Testis (tissue), 2 donors: ENCODE measurements at regions not wholly inside any gene's neighbourhood (a gene's known extent, or its start where the extent isn't known, plus 50 kb on each side); places are given as distances from the start of the nearest gene placed in this dataset.

Experiments used
- DNase-seq: peaks from one replicate; pipeline ENCODE4 v3.0.0-alpha.2; 2019
- H3K27ac ChIP-seq, 2 donors: fragments of 200-600 bp; sonication (generic); one replicate each; pipeline ENCODE4 v1.5.1; 2019
- H3K27me3 ChIP-seq: fragments of 200-600 bp; sonication (generic); one replicate; pipeline ENCODE4 v1.5.1; 2019
- H3K36me3 ChIP-seq: fragments of 200-600 bp; sonication (generic); one replicate; pipeline ENCODE4 v1.5.1; 2017; ENCODE audit warnings: low read depth; ENCODE audit errors: missing control alignments
- H3K4me1 ChIP-seq: fragments of 200-600 bp; sonication (generic); one replicate; pipeline ENCODE4 v1.5.1; 2019
- H3K4me3 ChIP-seq, 2 donors: fragments of 200-600 bp; sonication (generic); one replicate each; pipeline ENCODE4 v1.5.1; 2017 to 2019
- H3K9me3 ChIP-seq: fragments of 200-600 bp; sonication (generic); one replicate; pipeline ENCODE4 v1.5.1; 2017
- POLR2A ChIP-seq: fragments of 450-650 bp; IDR thresholded peaks from one replicate; pipeline ENCODE4 v1.6.1; 2017; ENCODE audit warnings: antibody characterized with exemption, mild to moderate bottlenecking, moderate library complexity
- whole genome bisulfite sequencing, 2 donors: methylation state at CpG; one replicate each; pipeline ENCODE4 v1.1.5; 2018; 5-methylcytosine and 5-hydroxymethylcytosine counted together
- intact Hi-C: fragments of 100-400 bp; cut with DNase I; formaldehyde crosslinking; loops from one replicate; pipeline ENCODE4 v1.15.1; 2023; ENCODE audit warnings: low total_unique reads
- TF ChIP-seq, protein P1 (sequence below), 3 experiments: fragments of 450-650 bp in 2 of 3; fragments of 200-600 bp in 1 of 3; sonication (generic) in 1 of 3; IDR thresholded peaks; one replicate each; pipeline ENCODE4 v1.5.1; 2016 to 2019; ENCODE audit warnings: antibody characterized with exemption in 3 of 3, mild to moderate bottlenecking in 2 of 3, moderate library complexity in 1 of 3

DNA sequence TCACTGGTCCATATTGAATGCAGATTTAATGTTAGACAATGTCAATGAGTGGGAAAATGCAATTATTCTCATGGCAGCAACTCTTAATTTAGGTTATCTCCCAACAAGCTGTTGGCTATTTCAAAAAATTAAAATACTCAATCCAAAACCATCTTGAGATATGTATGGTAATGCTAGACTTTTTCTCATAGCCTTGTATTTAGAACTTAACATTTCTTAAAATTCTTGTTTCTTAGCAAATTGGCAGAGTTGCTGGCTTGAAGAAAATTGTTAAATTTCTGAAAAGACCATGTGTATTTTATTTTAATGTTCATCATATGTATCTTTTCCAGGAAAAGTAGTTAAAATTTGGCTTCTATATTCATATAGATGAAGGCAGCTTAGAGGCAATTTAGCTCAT, 1355.1 kb downstream of the PCDH9 start:
- intact Hi-C loops = no loop called here
- Histone ChIP-seq H3K36me3 (no peaks in the 10 kb centered on the region), H3K27ac (no peak overlapping the region), H3K4me1 (no peaks in the 10 kb centered on the region), H3K27me3 (no peaks in the 10 kb centered on the region), H3K4me3 (no peak overlapping the region), H3K9me3 (no peaks in the 10 kb centered on the region)
- DNase-seq = no peak
- TF ChIP-seq, protein P1, sequence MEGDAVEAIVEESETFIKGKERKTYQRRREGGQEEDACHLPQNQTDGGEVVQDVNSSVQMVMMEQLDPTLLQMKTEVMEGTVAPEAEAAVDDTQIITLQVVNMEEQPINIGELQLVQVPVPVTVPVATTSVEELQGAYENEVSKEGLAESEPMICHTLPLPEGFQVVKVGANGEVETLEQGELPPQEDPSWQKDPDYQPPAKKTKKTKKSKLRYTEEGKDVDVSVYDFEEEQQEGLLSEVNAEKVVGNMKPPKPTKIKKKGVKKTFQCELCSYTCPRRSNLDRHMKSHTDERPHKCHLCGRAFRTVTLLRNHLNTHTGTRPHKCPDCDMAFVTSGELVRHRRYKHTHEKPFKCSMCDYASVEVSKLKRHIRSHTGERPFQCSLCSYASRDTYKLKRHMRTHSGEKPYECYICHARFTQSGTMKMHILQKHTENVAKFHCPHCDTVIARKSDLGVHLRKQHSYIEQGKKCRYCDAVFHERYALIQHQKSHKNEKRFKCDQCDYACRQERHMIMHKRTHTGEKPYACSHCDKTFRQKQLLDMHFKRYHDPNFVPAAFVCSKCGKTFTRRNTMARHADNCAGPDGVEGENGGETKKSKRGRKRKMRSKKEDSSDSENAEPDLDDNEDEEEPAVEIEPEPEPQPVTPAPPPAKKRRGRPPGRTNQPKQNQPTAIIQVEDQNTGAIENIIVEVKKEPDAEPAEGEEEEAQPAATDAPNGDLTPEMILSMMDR (IDR thresholded peaks at IDR 0.05) = no peak
- no peak for TF ChIP-seq POLR2A

DNA sequence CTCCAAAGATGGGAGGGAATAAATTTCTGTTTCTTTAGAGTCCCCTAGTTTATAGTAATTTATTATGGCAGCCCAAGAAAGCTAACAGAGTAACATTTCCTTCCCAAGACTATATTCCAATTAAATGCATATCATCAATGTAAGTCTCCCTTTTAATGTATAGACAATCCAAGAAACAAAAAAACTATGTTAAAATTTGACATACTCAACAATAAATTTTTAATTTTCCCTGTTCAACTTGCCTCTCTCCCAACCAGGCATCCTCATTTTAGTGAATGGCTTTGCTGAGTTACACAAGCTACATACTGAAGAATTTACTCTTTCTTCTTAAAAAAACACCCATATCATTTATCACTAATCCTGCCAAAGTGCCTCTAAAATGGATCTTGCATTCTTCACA, 1357.7 kb downstream of the PCDH9 start:
- no peak for DNase-seq
- Histone ChIP-seq H3K27me3 (no peaks in the 10 kb centered on the region), H3K36me3 (no peaks in the 10 kb centered on the region), H3K4me3 (no peak overlapping the region), H3K4me1 (no peaks in the 10 kb centered on the region), H3K27ac (no peak overlapping the region), H3K9me3 (no peaks in the 10 kb centered on the region)
- intact Hi-C loops = no loop called here
- TF ChIP-seq, protein P1 (IDR thresholded peaks at IDR 0.05) = no peak
- TF ChIP-seq POLR2A = no peak

DNA sequence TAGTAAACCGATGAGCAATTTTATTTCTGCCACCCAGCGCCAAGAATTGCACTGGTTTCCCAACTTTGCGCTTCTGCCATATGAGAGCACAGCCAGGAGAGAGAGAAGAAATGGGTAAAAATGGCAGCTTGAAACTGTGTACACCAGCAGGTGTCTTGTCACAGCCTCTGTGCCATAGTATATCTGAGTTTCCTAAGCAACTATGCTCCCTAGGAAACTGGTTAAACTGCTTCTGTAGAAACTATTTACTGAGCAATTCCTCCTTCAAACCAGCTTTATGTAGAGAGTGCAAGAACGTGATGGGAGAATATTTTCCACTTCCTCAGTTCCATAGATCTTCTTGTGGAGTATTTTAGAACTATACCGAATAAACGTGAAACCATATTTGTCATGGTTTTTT, 1361.3 kb downstream of the PCDH9 start:
- no peak for DNase-seq
- Histone ChIP-seq H3K27ac (no peak overlapping the region), H3K4me3 (no peak overlapping the region), H3K27me3 (no peaks in the 10 kb centered on the region), H3K9me3 (no peaks in the 10 kb centered on the region), H3K4me1 (no peaks in the 10 kb centered on the region), H3K36me3 (no peaks in the 10 kb centered on the region)
- 69 to 70% methylated on average over 6 of the region's 6 CpGs for WGBS, 2 donors
- intact Hi-C loops = no loop called here
- TF ChIP-seq, protein P1 (IDR thresholded peaks at IDR 0.05) = no peak
- no peak for TF ChIP-seq POLR2A

DNA sequence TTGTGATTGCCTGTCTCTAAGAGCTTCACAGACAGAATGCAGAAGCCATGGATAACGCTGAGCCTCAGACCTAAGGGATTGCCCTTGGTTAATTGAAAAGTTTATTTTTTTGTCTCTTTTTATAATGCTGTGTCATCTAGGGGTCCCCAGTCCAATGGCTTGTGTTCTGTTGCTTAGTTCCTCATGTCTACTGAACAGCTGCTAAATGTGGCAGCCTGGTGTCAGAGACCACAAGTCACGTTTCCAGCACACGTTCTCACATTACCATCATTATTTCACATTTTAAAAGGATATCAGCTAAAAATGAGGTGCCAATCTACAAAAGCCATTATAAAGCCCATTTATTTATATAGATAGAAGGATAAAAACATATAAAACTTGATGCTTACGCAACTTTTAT, 1362.0 kb downstream of the PCDH9 start:
- Histone ChIP-seq H3K27ac (no peak overlapping the region), H3K4me1 (no peaks in the 10 kb centered on the region), H3K9me3 (no peaks in the 10 kb centered on the region), H3K4me3 (no peak overlapping the region), H3K27me3 (no peaks in the 10 kb centered on the region), H3K36me3 (no peaks in the 10 kb centered on the region)
- DNase-seq = no peak
- 90 to 94% methylated on average over 4 of the region's 4 CpGs for WGBS, 2 donors
- intact Hi-C loops = no loop called here
- TF ChIP-seq POLR2A = no peak
- TF ChIP-seq, protein P1 (IDR thresholded peaks at IDR 0.05) = no peak

DNA sequence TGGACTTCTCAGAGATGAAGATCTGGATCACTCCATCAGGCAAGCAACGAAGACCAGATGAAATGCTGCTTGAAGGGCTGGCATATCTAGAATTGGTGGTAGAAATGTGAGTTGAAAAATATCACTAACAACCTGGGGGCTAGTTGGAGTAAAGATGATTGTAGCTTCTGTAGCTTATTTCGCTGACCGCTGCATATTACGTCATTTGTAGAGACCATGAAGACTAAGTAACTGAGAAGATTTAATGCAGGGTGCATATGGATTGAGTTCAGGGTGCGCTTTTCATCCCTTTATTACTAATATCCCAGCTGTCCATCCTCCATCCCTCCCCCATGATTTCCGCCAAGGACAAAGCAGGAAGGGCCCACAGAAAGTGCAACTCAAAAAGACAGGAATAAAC, 1364.0 kb downstream of the PCDH9 start:
- no peak overlapping the region for H3K27ac ChIP-seq
- H3K4me3 ChIP-seq = no peak overlapping the region
- H3K27me3 ChIP-seq = no peaks in the 10 kb centered on the region
- no peaks in the 10 kb centered on the region for H3K36me3 ChIP-seq
- DNase-seq = no peak
- TF ChIP-seq, protein P1 (IDR thresholded peaks at IDR 0.05) = no peak
- no peak for TF ChIP-seq POLR2A
- H3K4me1 ChIP-seq = no peaks in the 10 kb centered on the region
- H3K9me3 ChIP-seq = no peaks in the 10 kb centered on the region
- 92 to 96% methylated on average over 6 of the region's 6 CpGs for WGBS, 2 donors
- intact Hi-C loops = no loop called here
